NB4 (cell line): ENCODE measurements at regions not wholly inside any gene's neighbourhood (a gene's known extent, or its start where the extent isn't known, plus 50 kb on each side); places are given as distances from the start of the nearest gene placed in this dataset.

Experiments
- POLR2A ChIP-seq: IDR thresholded peaks from 2 replicates; pipeline ENCODE4 v1.6.1; 2011; ENCODE audit warnings: mild to moderate bottlenecking; ENCODE audit not compliant: insufficient read length; ENCODE audit errors: extremely low read depth
- TF ChIP-seq, protein P1 (sequence below): IDR thresholded peaks from one replicate; pipeline ENCODE4 v1.5.1; 2012; ENCODE audit warnings: low read depth, low read length

DNA sequence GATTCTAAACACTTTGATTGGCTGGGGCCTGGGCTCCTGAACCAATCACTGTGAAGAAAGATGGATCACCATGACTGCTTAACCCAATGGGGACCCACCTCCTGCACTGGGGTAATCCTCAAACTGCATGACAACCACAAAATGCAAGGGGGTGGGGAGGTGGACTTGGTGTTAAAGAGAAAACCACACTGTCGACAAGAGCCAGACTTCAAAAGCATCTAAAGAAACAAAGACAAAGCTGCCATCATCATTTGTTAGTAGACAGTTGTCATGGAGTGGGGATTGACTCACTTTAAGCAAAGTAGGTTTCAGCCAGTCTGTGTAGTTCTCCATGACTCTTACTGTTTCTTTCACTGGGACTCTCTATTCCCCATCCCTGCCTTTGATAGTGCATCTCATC, 433.8 kb downstream of the PLPP3 start:
- TF ChIP-seq, protein P1, sequence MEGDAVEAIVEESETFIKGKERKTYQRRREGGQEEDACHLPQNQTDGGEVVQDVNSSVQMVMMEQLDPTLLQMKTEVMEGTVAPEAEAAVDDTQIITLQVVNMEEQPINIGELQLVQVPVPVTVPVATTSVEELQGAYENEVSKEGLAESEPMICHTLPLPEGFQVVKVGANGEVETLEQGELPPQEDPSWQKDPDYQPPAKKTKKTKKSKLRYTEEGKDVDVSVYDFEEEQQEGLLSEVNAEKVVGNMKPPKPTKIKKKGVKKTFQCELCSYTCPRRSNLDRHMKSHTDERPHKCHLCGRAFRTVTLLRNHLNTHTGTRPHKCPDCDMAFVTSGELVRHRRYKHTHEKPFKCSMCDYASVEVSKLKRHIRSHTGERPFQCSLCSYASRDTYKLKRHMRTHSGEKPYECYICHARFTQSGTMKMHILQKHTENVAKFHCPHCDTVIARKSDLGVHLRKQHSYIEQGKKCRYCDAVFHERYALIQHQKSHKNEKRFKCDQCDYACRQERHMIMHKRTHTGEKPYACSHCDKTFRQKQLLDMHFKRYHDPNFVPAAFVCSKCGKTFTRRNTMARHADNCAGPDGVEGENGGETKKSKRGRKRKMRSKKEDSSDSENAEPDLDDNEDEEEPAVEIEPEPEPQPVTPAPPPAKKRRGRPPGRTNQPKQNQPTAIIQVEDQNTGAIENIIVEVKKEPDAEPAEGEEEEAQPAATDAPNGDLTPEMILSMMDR, result no peak
- TF ChIP-seq POLR2A, result no peak
